ENCODE measurements at regions not wholly inside any gene's neighbourhood (a gene's known extent, or its start where the extent isn't known, plus 50 kb on each side); places are given as distances from the start of the nearest gene placed in this dataset.

DNA sequence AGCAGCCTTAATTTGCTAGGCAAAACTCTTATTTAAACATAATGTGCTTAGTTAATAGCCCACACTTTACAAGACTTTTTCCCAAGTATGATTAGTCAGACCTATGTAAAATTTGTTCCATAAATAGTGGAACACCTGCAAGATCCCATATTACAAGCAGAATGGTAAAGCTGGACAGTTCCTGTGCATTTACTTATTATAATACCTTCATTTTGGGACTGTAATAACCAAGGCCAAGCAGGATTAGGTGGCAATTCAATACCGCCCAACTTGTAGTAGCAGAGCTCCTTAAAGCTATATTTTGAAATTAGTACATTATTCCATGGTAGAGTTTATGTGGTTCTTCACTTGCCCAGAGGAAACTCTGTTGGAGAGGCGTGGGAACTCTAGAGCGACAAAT, 431.5 kb upstream of the MMADHC start:
- DNase-seq (ENCODE audit: low read depth): no peak
- H3K4me3 ChIP-seq (ENCODE audit: control insufficient read depth, low read depth, low read length): no peak overlapping the region
- TF ChIP-seq, protein P1, sequence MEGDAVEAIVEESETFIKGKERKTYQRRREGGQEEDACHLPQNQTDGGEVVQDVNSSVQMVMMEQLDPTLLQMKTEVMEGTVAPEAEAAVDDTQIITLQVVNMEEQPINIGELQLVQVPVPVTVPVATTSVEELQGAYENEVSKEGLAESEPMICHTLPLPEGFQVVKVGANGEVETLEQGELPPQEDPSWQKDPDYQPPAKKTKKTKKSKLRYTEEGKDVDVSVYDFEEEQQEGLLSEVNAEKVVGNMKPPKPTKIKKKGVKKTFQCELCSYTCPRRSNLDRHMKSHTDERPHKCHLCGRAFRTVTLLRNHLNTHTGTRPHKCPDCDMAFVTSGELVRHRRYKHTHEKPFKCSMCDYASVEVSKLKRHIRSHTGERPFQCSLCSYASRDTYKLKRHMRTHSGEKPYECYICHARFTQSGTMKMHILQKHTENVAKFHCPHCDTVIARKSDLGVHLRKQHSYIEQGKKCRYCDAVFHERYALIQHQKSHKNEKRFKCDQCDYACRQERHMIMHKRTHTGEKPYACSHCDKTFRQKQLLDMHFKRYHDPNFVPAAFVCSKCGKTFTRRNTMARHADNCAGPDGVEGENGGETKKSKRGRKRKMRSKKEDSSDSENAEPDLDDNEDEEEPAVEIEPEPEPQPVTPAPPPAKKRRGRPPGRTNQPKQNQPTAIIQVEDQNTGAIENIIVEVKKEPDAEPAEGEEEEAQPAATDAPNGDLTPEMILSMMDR (conservative IDR thresholded peaks at IDR 0.05; ENCODE audit: control insufficient read depth, insufficient read depth, low read depth, low read length): no peak

GRCh38 chr2:150012986-150013385, 425.4 kb upstream of the MMADHC start:
- H3K4me3 ChIP-seq (ENCODE audit: control insufficient read depth, low read depth, low read length): no peak overlapping the region
- TF ChIP-seq, protein P1 (conservative IDR thresholded peaks at IDR 0.05; ENCODE audit: control insufficient read depth, insufficient read depth, low read depth, low read length): no peak
- DNase-seq (ENCODE audit: low read depth): peak; percentile 3

DNA sequence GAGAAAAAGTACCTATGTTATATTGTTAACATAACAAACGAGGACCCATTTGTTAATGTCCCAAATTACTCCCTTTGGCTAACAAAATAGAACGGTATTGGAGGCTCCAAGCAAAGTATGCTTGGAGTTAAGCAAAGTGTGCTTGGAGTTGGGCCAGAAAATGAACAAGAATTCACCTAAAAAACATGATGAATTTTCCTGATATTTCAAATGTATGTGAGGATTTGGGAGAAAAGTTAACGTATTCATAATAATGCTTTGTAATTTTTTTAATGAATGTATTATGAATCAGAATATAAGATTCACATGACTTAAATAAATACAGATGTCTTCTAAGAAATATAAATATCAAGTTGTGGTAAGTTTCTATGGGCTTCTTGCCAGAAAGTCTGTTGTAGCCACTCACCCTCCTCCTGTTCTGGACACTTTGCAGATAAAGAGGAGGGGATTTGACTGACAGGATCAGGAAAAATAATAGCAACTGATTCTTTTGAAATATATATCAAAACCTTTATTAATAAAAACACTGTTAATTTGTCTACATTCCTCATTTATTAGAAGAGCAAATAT, 423.7 kb upstream of the MMADHC start:
- H3K4me3 ChIP-seq (ENCODE audit: control insufficient read depth, low read depth, low read length): no peak overlapping the region
- peak; percentile 50 for DNase-seq (ENCODE audit: low read depth)

DNA sequence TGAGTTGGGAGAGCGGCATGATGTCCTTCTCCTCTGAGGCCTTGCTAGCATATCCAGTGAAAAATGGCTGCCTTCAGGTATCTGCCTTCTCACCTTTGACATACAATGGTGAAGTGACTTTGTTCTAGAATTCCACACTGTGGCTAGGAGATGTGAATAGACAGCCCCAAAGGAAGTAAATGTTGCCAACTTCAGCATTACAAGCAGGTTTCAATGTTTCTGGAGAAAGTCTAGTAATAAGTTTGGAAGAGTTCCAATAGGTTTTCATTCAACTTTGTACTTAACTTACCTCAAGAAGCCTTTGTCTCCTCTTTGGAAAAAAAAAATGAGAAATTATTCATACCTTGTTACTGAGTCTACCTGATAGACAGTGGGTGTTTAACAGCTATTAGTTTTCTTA, 421.3 kb upstream of the MMADHC start:
- TF ChIP-seq, protein P1 (conservative IDR thresholded peaks at IDR 0.05; ENCODE audit: control insufficient read depth, insufficient read depth, low read depth, low read length): no peak
- no peak for DNase-seq (ENCODE audit: low read depth)
- H3K4me3 ChIP-seq (ENCODE audit: control insufficient read depth, low read depth, low read length): no peak overlapping the region

More for the DNA sequence above, 423.7 kb upstream of the MMADHC start:
- TF ChIP-seq, protein P1 (conservative IDR thresholded peaks at IDR 0.05; ENCODE audit: control insufficient read depth, insufficient read depth, low read depth, low read length): no peak

DNA sequence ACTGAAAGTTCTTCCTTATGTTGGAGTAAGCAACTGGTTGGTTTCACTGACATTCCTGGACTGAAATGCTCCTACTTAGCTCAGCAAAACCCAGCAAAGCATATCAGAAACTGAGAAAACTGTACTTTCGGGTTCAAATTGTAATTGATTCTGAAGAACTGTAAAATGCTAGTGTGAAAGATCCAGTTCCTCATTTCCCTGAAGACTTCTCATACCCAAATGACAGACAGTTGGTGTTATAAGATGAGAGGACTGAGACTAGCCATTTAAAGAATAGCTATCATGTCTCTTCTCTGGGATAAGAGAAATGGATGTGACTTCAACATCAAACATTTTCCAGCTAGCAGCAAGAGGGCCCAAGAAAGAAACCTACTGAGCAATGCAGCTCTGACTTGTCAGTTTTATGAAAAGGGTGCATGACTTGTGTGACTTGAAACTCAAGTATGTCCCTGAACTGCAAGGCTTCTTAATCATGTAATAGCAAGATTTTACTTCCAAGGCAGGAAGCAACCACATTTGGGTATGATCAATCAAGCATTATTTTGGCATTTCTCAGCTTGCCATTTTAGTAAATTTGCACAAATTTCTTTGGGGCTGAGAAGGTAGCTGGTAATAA, 420.3 kb upstream of the MMADHC start:
- no peak for DNase-seq (ENCODE audit: low read depth)
- TF ChIP-seq, protein P1 (conservative IDR thresholded peaks at IDR 0.05; ENCODE audit: control insufficient read depth, insufficient read depth, low read depth, low read length): no peak
- no peak overlapping the region for H3K4me3 ChIP-seq (ENCODE audit: control insufficient read depth, low read depth, low read length)

GRCh38 chr2:150006591-150006990, 419.0 kb upstream of the MMADHC start:
- TF ChIP-seq, protein P1 (conservative IDR thresholded peaks at IDR 0.05; ENCODE audit: control insufficient read depth, insufficient read depth, low read depth, low read length): no peak
- no peak overlapping the region for H3K4me3 ChIP-seq (ENCODE audit: control insufficient read depth, low read depth, low read length)
- no peak for DNase-seq (ENCODE audit: low read depth)
